HepG2 (cell line): ENCODE measurements at regions not wholly inside any gene's neighbourhood (a gene's known extent, or its start where the extent isn't known, plus 50 kb on each side); places are given as distances from the start of the nearest gene placed in this dataset.

Experiments used
- ATAC-seq: fragments of 200-7000 bp; cut with Tn5 transposase; 3 replicates; pipeline ENCODE4 v1.9.1; 2020; ENCODE audit warnings: mild to moderate bottlenecking, moderate library complexity
- BruUV-seq: library from RNA; stranded (reverse); fragments of 400-500 nt; replicated peaks from 2 replicates; lab custom pipeline; 2021; lab: Mats Ljungman, UMichigan
- CTCF ChIA-PET: fragments of 300-600 bp; formaldehyde crosslinking; extraction: SDS; loops from one replicate; lab custom pipeline; 2021; ENCODE audit warnings: low total read pairs, inconsistent platforms, low intra/inter-chr PET ratio; lab: Yijun Ruan, JAX
- POLR2A ChIA-PET: fragments of 350-600 bp; sonication (Branson Sonifier 250); formaldehyde crosslinking; loops from one replicate; lab custom pipeline; 2020; ENCODE audit warnings: antibody characterized with exemption, inconsistent platforms; lab: Yijun Ruan, JAX
- DNase-seq: peaks from one replicate; pipeline ENCODE4 v3.0.0-alpha.2; 2015; ENCODE audit warnings: low spot score
- FAIRE-seq: peaks from 3 replicates; lab custom pipeline; 2011; peaks lifted over from hg19 to GRCh38; lab: Jason Lieb, UNC
- H2AFZ ChIP-seq: one replicate; pipeline ENCODE4 v1.6.1; 2011; ENCODE audit warnings: low read length, inconsistent platforms
- H3K27ac ChIP-seq: fragments of 300-600 bp; 3 replicates; pipeline ENCODE4 v1.8.0; 2011; ENCODE audit warnings: mixed run types, mild to moderate bottlenecking, mixed read lengths, low read length, inconsistent platforms; ENCODE audit not compliant: insufficient read depth; ENCODE audit errors: extremely low read length
- H3K27me3 ChIP-seq, 2 experiments: fragments of 200-600 bp in 1 of 2; 2 replicates in 1 of 2; 3 replicates in 1 of 2; pipeline versions ENCODE4 v1.6.0 to v1.8.0; 2011; ENCODE audit warnings: low read length in 2 of 2, mild to moderate bottlenecking in 2 of 2, moderate library complexity in 2 of 2, inconsistent platforms in 1 of 2; ENCODE audit not compliant: insufficient read depth in 2 of 2, control insufficient read depth in 1 of 2
- H3K36me3 ChIP-seq, 2 experiments: fragments of 200-600 bp in 1 of 2; replicated peaks in 1 of 2; 2 replicates in 1 of 2; 3 replicates in 1 of 2; pipeline versions ENCODE4 v1.5.1 to v1.8.0; 2011; ENCODE audit warnings: low read length in 2 of 2, inconsistent platforms in 1 of 2; ENCODE audit not compliant: insufficient read depth in 2 of 2, control insufficient read depth in 1 of 2
- H3K4me1 ChIP-seq: 2 replicates; pipeline ENCODE4 v1.5.1; 2012; ENCODE audit warnings: low read length, inconsistent platforms; ENCODE audit not compliant: insufficient read depth
- H3K4me2 ChIP-seq: 2 replicates; pipeline ENCODE4 v1.6.0; 2011; ENCODE audit warnings: low read depth, low read length, inconsistent platforms
- H3K4me3 ChIP-seq, 3 experiments: fragments of 200-600 bp in 1 of 3; sonication (generic), shearing (Covaris generic) in 1 of 3; replicated peaks in 1 of 3; 2 replicates each; pipeline ENCODE4 v1.5.1; 2011 to 2016; ENCODE audit warnings: low read length in 3 of 3, inconsistent platforms in 2 of 3, low read depth in 2 of 3, mild to moderate bottlenecking in 2 of 3, control low read depth in 1 of 3, mixed read lengths in 1 of 3; ENCODE audit not compliant: insufficient read depth in 1 of 3
- H3K79me2 ChIP-seq: one replicate; pipeline ENCODE4 v1.6.1; 2011; ENCODE audit warnings: low read length, inconsistent platforms; ENCODE audit not compliant: insufficient read depth
- H3K9ac ChIP-seq: 2 replicates; pipeline ENCODE4 v1.6.0; 2011; ENCODE audit warnings: mild to moderate bottlenecking, low read depth, low read length, inconsistent platforms; ENCODE audit not compliant: insufficient read depth
- H3K9me3 ChIP-seq: 2 replicates; pipeline ENCODE4 v1.5.1; 2012; ENCODE audit warnings: mild to moderate bottlenecking, low read length
- H4K20me1 ChIP-seq: 2 replicates; pipeline ENCODE4 v1.6.0; 2011; ENCODE audit warnings: inconsistent platforms, mild to moderate bottlenecking, low read length, moderate library complexity; ENCODE audit not compliant: insufficient read depth
- AHR ChIP-seq: IDR thresholded peaks from 2 replicates; pipeline ENCODE4 v1.6.1; 2018; ENCODE audit warnings: missing genetic modification reagents, missing compliant biosample characterization
- BHLHE40 ChIP-seq: IDR thresholded peaks from 2 replicates; pipeline ENCODE4 v1.6.1; 2011; ENCODE audit warnings: low read length, improper control_type of control experiment
- CREB1 ChIP-seq, 2 experiments: fragments of 450-650 bp in 1 of 2; IDR thresholded peaks; 2 replicates each; pipeline ENCODE4 v1.6.1; 2016 to 2017; ENCODE audit warnings: control low read depth in 1 of 2, mild to moderate bottlenecking in 1 of 2, missing compliant biosample characterization in 1 of 2, missing genetic modification characterization in 1 of 2
- GPN1 ChIP-seq: sonication (generic); formaldehyde crosslinking; IDR thresholded peaks from 2 replicates; pipeline ENCODE4 v1.5.1; 2020; ENCODE audit warnings: missing genetic modification reagents, borderline replicate concordance
- IKZF1 ChIP-seq: fragments of 450-650 bp; IDR thresholded peaks from 2 replicates; pipeline ENCODE4 v1.7.1; 2016
- KAT2B ChIP-seq: fragments of 150-350 bp; IDR thresholded peaks from 2 replicates; pipeline ENCODE4 v1.6.1; 2014; ENCODE audit warnings: low read depth, low read length, borderline replicate concordance
- MAZ ChIP-seq, 2 experiments: sonication (generic) in 1 of 2; formaldehyde crosslinking in 1 of 2; IDR thresholded peaks; 2 replicates each; pipeline versions ENCODE4 v1.5.0 to v1.6.1; 2012 to 2020; ENCODE audit warnings: low read depth in 2 of 2, mild to moderate bottlenecking in 2 of 2, borderline replicate concordance in 1 of 2, improper control_type of control experiment in 1 of 2, low read length in 1 of 2, missing genetic modification reagents in 1 of 2, moderate library complexity in 1 of 2
- MBNL3 ChIP-seq: fragments of 250-450 bp; sonication (Bioruptor Pico); conservative IDR thresholded peaks from 2 replicates; pipeline ENCODE4 v1.8.0; 2022; ENCODE audit warnings: mild to moderate bottlenecking, inconsistent platforms
- MED1 ChIP-seq: sonication (generic); formaldehyde crosslinking; IDR thresholded peaks from 2 replicates; pipeline ENCODE4 v1.4.0; 2020; ENCODE audit warnings: missing genetic modification reagents
- NFIB ChIP-seq: sonication (generic); formaldehyde crosslinking; IDR thresholded peaks from 2 replicates; pipeline ENCODE4 v1.9.0; 2021; ENCODE audit warnings: missing genetic modification reagents, mild to moderate bottlenecking, borderline replicate concordance
- RBM22 ChIP-seq: fragments of 200-400 bp; formaldehyde crosslinking; optimal IDR thresholded peaks from 2 replicates; pipeline ENCODE3; 2017; ENCODE audit warnings: mild to moderate bottlenecking, low read length, moderate library complexity
- RCOR2 ChIP-seq: IDR thresholded peaks from 2 replicates; pipeline ENCODE4 v1.6.1; 2016; ENCODE audit warnings: missing biosample characterization, missing genetic modification reagents
- RFXANK ChIP-seq: IDR thresholded peaks from 2 replicates; pipeline ENCODE4 v1.6.1; 2016
- SALL2 ChIP-seq: sonication (generic); formaldehyde crosslinking; IDR thresholded peaks from 2 replicates; pipeline ENCODE4 v1.8.1; 2023; ENCODE audit warnings: mild to moderate bottlenecking, missing genetic modification reagents, inconsistent platforms
- SATB2 ChIP-seq: sonication (generic); formaldehyde crosslinking; IDR thresholded peaks from 2 replicates; pipeline ENCODE4 v1.5.0; 2020; ENCODE audit warnings: missing genetic modification reagents
- U2AF2 ChIP-seq: fragments of 200-400 bp; formaldehyde crosslinking; IDR thresholded peaks from 2 replicates; pipeline ENCODE4 v1.6.1; 2017; ENCODE audit warnings: low read depth, mild to moderate bottlenecking, low read length
- ZNF496 ChIP-seq: sonication (generic); formaldehyde crosslinking; IDR thresholded peaks from 2 replicates; pipeline ENCODE4 v1.8.1; 2023; ENCODE audit warnings: mild to moderate bottlenecking, moderate library complexity, missing genetic modification reagents; ENCODE audit not compliant: insufficient replicate concordance
- WGBS: methylation state at CpG from one replicate; pipeline ENCODE4 v1.1.6; 2017; ENCODE audit warnings: low lambda C conversion rate; 5-methylcytosine and 5-hydroxymethylcytosine counted together
- in situ Hi-C: cut with HindIII; loops from 2 replicates; pipeline ENCODE4 v1.10.0; 2017; ENCODE audit warnings: low pct_unique_long_range_greater_than_20kb; ENCODE audit not compliant: extremely low pct_ligation_motif_present
- intact Hi-C: fragments of 100-400 bp; cut with micrococcal nuclease; formaldehyde crosslinking; loops from one replicate; pipeline ENCODE4 v1.10.0; 2022; ENCODE audit not compliant: unreplicated experiment
- TF ChIP-seq, protein P1 (sequence below): sonication (generic); formaldehyde crosslinking; IDR thresholded peaks from 2 replicates; pipeline ENCODE4 v1.8.0; 2022; ENCODE audit warnings: missing genetic modification reagents, mild to moderate bottlenecking, moderate library complexity, borderline replicate concordance
- TF ChIP-seq, protein P2 (sequence below): sonication (generic); formaldehyde crosslinking; IDR thresholded peaks from 2 replicates; pipeline ENCODE4 v1.4.0; 2020; ENCODE audit warnings: missing genetic modification reagents, borderline replicate concordance

DNA sequence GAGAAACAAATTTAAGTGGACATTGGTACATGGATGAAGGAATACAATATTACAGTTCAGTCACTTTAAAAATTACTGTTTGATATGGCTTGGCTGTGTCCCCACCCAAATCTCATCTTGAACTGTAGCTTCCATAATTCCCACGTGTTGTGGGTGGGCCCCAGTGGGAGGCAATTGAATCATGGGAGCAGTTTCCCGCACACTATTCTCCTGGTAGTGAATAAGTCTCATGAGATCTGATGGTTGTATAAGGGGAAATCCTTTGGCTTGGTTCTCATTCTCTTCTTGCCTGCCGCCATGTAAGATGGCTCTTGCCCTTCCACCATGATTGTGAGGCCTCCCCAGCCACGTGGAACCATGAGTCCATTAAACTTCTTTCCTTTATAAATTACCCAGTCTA is 804.2 kb upstream of the FRG1 start (continued):
- TF ChIP-seq MAZ (IDR thresholded peaks at IDR 0.05; ENCODE audit: borderline replicate concordance, low read depth, low read length) = no peak
- TF ChIP-seq MAZ (CRISPR knock-in tag; IDR thresholded peaks at IDR 0.05; ENCODE audit: low read depth) = no peak
- TF ChIP-seq RBM22 = no peak
- TF ChIP-seq RFXANK = no peak
- no peak for TF ChIP-seq BHLHE40
- TF ChIP-seq NFIB (CRISPR knock-in tag) = no peak

DNA sequence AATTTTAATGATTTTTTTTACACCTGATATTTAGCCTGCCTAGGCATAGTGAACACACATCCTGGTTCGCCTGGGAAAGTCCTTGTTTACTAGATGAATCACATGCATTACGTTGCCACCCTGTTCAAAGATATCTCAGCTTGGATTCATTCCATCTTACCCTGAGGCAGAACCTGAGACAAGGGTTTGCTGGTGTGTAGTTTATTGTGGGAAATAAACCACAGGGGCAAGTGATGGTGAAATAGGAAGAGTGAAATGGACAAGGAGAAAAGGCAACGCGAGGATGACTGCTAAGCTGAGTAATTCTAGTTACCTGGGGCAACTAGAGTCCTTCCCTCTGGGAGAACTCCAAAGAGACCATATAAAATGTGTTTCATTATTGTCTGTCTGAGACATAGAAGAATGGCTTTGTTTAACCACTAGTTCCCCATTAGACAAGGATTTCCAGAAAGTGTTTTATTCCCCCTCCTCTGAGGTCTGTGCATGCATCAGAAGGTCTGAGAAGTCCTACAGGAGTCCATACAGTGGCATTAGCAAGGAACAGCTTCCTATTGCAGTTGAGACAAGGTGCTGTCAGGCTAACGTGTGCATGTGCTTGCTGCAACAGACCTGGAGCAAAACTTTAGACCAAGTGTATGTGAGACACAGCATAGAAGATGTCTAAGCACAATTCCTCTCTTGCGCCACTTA is 797.3 kb upstream of the FRG1 start:
- FAIRE-seq = no peak

More for the DNA sequence above, 797.3 kb upstream of the FRG1 start:
- Histone ChIP-seq H3K27ac (no peak overlapping the region), H3K4me3 (no peak overlapping the region), H3K4me1 (no peaks in the 10 kb centered on the region), H3K9ac (no peak overlapping the region), H3K9me3 (no peaks in the 10 kb centered on the region), H4K20me1 (no peaks in the 10 kb centered on the region), H3K4me2 (no peak overlapping the region), H3K36me3 (no peaks in the 10 kb centered on the region), H3K79me2 (no peaks in the 10 kb centered on the region), H2AFZ (no peak overlapping the region), H3K27me3 (no peaks in the 10 kb centered on the region)
- in situ Hi-C loops = no loop called here
- 11% methylated on average over 6 of the region's 6 CpGs for WGBS
- intact Hi-C loops = no loop called here
- BruUV-seq = no TSS peak
- TF ChIP-seq IKZF1 (no peak), AHR (CRISPR knock-in tag) (no peak), SATB2 (CRISPR knock-in tag) (no peak), U2AF2 (no peak), MED1 (CRISPR knock-in tag) (no peak), KAT2B (no peak), CREB1 (IDR thresholded peaks at IDR 0.05) (no peak), CREB1 (CRISPR knock-in tag; IDR thresholded peaks at IDR 0.05) (no peak), RCOR2 (CRISPR knock-in tag) (no peak), ZNF496 (CRISPR knock-in tag) (no peak), GPN1 (CRISPR knock-in tag) (no peak), SALL2 (CRISPR knock-in tag) (no peak), MBNL3 (CRISPR knock-in tag) (no peak)
- TF ChIP-seq, protein P1, sequence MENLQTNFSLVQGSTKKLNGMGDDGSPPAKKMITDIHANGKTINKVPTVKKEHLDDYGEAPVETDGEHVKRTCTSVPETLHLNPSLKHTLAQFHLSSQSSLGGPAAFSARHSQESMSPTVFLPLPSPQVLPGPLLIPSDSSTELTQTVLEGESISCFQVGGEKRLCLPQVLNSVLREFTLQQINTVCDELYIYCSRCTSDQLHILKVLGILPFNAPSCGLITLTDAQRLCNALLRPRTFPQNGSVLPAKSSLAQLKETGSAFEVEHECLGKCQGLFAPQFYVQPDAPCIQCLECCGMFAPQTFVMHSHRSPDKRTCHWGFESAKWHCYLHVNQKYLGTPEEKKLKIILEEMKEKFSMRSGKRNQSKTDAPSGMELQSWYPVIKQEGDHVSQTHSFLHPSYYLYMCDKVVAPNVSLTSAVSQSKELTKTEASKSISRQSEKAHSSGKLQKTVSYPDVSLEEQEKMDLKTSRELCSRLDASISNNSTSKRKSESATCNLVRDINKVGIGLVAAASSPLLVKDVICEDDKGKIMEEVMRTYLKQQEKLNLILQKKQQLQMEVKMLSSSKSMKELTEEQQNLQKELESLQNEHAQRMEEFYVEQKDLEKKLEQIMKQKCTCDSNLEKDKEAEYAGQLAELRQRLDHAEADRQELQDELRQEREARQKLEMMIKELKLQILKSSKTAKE (CRISPR knock-in tag) = no peak
- TF ChIP-seq, protein P2, sequence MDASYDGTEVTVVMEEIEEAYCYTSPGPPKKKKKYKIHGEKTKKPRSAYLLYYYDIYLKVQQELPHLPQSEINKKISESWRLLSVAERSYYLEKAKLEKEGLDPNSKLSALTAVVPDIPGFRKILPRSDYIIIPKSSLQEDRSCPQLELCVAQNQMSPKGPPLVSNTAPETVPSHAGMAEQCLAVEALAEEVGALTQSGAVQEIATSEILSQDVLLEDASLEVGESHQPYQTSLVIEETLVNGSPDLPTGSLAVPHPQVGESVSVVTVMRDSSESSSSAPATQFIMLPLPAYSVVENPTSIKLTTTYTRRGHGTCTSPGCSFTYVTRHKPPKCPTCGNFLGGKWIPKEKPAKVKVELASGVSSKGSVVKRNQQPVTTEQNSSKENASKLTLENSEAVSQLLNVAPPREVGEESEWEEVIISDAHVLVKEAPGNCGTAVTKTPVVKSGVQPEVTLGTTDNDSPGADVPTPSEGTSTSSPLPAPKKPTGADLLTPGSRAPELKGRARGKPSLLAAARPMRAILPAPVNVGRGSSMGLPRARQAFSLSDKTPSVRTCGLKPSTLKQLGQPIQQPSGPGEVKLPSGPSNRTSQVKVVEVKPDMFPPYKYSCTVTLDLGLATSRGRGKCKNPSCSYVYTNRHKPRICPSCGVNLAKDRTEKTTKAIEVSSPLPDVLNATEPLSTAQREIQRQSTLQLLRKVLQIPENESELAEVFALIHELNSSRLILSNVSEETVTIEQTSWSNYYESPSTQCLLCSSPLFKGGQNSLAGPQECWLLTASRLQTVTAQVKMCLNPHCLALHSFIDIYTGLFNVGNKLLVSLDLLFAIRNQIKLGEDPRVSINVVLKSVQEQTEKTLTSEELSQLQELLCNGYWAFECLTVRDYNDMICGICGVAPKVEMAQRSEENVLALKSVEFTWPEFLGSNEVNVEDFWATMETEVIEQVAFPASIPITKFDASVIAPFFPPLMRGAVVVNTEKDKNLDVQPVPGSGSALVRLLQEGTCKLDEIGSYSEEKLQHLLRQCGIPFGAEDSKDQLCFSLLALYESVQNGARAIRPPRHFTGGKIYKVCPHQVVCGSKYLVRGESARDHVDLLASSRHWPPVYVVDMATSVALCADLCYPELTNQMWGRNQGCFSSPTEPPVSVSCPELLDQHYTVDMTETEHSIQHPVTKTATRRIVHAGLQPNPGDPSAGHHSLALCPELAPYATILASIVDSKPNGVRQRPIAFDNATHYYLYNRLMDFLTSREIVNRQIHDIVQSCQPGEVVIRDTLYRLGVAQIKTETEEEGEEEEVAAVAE (CRISPR knock-in tag) = no peak
- CTCF ChIA-PET = no interaction called here
- DNase-seq = no peak
- ATAC-seq = no peak
- POLR2A ChIA-PET = no interaction called here
